ENCODE measurements at regions not wholly inside any gene's neighbourhood (a gene's known extent, or its start where the extent isn't known, plus 50 kb on each side); places are given as distances from the start of the nearest gene placed in this dataset.

- H3K4me1 ChIP-seq (ENCODE audit: control insufficient read depth in 5 of 5, insufficient read depth in 5 of 5, low read length in 5 of 5), result no peaks in the 10 kb centered on the region
- H3K9me3 ChIP-seq (ENCODE audit: control insufficient read depth in 5 of 5, low read length in 5 of 5), result peaks cover 0 to 8% (median 3%) of the 10 kb centered on the region in 5 donors
- H3K4me3 ChIP-seq (ENCODE audit: low read depth in 1 of 5, low read length in 5 of 5), result no peak overlapping the region
- H3K27me3 ChIP-seq (ENCODE audit: control insufficient read depth in 5 of 5, insufficient read depth in 4 of 5, low read length in 5 of 5), result no peaks in the 10 kb centered on the region
- H3K27ac ChIP-seq (ENCODE audit: low read depth, low read length), result no peak overlapping the region
- H3K36me3 ChIP-seq (ENCODE audit: control insufficient read depth in 5 of 5, insufficient read depth in 5 of 5, low read length in 5 of 5), result no peaks in the 10 kb centered on the region
- no peak overlapping the region for H3K9ac ChIP-seq (ENCODE audit: low read length in 5 of 5)
These were observed 92.5 kb downstream of the MMUT start for GRCh38 chr6:49370518-49370917.

- Histone ChIP-seq H3K36me3 (ENCODE audit: control insufficient read depth in 5 of 5, insufficient read depth in 5 of 5, low read length in 5 of 5) (no peaks in the 10 kb centered on the region), H3K9ac (ENCODE audit: low read length in 5 of 5) (no peak overlapping the region), H3K4me1 (ENCODE audit: control insufficient read depth in 5 of 5, insufficient read depth in 5 of 5, low read length in 5 of 5) (no peaks in the 10 kb centered on the region), H3K4me3 (ENCODE audit: low read depth in 1 of 5, low read length in 5 of 5) (no peak overlapping the region), H3K27me3 (ENCODE audit: control insufficient read depth in 5 of 5, insufficient read depth in 4 of 5, low read length in 5 of 5) (no peaks in the 10 kb centered on the region), H3K9me3 (ENCODE audit: control insufficient read depth in 5 of 5, low read length in 5 of 5) (peaks cover 0 to 8% (median 3%) of the 10 kb centered on the region in 5 donors), H3K27ac (ENCODE audit: low read depth, low read length) (no peak overlapping the region)
These were observed 96.5 kb downstream of the MMUT start for GRCh38 chr6:49366539-49366938.

GRCh38 chr6:49348561-49348960 lies 114.5 kb downstream of the MMUT start:
- Histone ChIP-seq H3K27me3 (ENCODE audit: control insufficient read depth in 5 of 5, insufficient read depth in 4 of 5, low read length in 5 of 5) (no peaks in the 10 kb centered on the region), H3K9ac (ENCODE audit: low read length in 5 of 5) (no peak overlapping the region), H3K36me3 (ENCODE audit: control insufficient read depth in 5 of 5, insufficient read depth in 5 of 5, low read length in 5 of 5) (no peaks in the 10 kb centered on the region), H3K9me3 (ENCODE audit: control insufficient read depth in 5 of 5, low read length in 5 of 5) (peaks cover 0 to 7% (median 0%) of the 10 kb centered on the region in 5 donors), H3K4me1 (ENCODE audit: control insufficient read depth in 5 of 5, insufficient read depth in 5 of 5, low read length in 5 of 5) (no peaks in the 10 kb centered on the region), H3K4me3 (ENCODE audit: low read depth in 1 of 5, low read length in 5 of 5) (no peak overlapping the region), H3K27ac (ENCODE audit: low read depth, low read length) (no peak overlapping the region)

GRCh38 chr6:49342410-49342809 lies 120.6 kb downstream of the MMUT start:
- Histone ChIP-seq H3K4me1 (ENCODE audit: control insufficient read depth in 5 of 5, insufficient read depth in 5 of 5, low read length in 5 of 5) (no peaks in the 10 kb centered on the region), H3K9me3 (ENCODE audit: control insufficient read depth in 5 of 5, low read length in 5 of 5) (no peaks in the 10 kb centered on the region), H3K27me3 (ENCODE audit: control insufficient read depth in 5 of 5, insufficient read depth in 4 of 5, low read length in 5 of 5) (no peaks in the 10 kb centered on the region), H3K9ac (ENCODE audit: low read length in 5 of 5) (no peak overlapping the region), H3K4me3 (ENCODE audit: low read depth in 1 of 5, low read length in 5 of 5) (no peak overlapping the region), H3K36me3 (ENCODE audit: control insufficient read depth in 5 of 5, insufficient read depth in 5 of 5, low read length in 5 of 5) (no peaks in the 10 kb centered on the region), H3K27ac (ENCODE audit: low read depth, low read length) (no peak overlapping the region)

GRCh38 chr6:49341869-49342268 lies 121.2 kb downstream of the MMUT start:
- Histone ChIP-seq H3K36me3 (ENCODE audit: control insufficient read depth in 5 of 5, insufficient read depth in 5 of 5, low read length in 5 of 5) (no peaks in the 10 kb centered on the region), H3K27me3 (ENCODE audit: control insufficient read depth in 5 of 5, insufficient read depth in 4 of 5, low read length in 5 of 5) (no peaks in the 10 kb centered on the region), H3K27ac (ENCODE audit: low read depth, low read length) (no peak overlapping the region), H3K9ac (ENCODE audit: low read length in 5 of 5) (no peak overlapping the region), H3K4me3 (ENCODE audit: low read depth in 1 of 5, low read length in 5 of 5) (no peak overlapping the region), H3K4me1 (ENCODE audit: control insufficient read depth in 5 of 5, insufficient read depth in 5 of 5, low read length in 5 of 5) (no peaks in the 10 kb centered on the region), H3K9me3 (ENCODE audit: control insufficient read depth in 5 of 5, low read length in 5 of 5) (no peaks in the 10 kb centered on the region)

- H3K9me3 ChIP-seq (ENCODE audit: control insufficient read depth in 5 of 5, low read length in 5 of 5), result peaks cover 0 to 2% (median 0%) of the 10 kb centered on the region in 5 donors
- H3K36me3 ChIP-seq (ENCODE audit: control insufficient read depth in 5 of 5, insufficient read depth in 5 of 5, low read length in 5 of 5), result no peaks in the 10 kb centered on the region
- no peaks in the 10 kb centered on the region for H3K27me3 ChIP-seq (ENCODE audit: control insufficient read depth in 5 of 5, insufficient read depth in 4 of 5, low read length in 5 of 5)
- no peak overlapping the region for H3K9ac ChIP-seq (ENCODE audit: low read length in 5 of 5)
- no peak overlapping the region for H3K27ac ChIP-seq (ENCODE audit: low read depth, low read length)
- H3K4me3 ChIP-seq (ENCODE audit: low read depth in 1 of 5, low read length in 5 of 5), result no peak overlapping the region
- no peaks in the 10 kb centered on the region for H3K4me1 ChIP-seq (ENCODE audit: control insufficient read depth in 5 of 5, insufficient read depth in 5 of 5, low read length in 5 of 5)
These were observed 124.0 kb downstream of the MMUT start for GRCh38 chr6:49339096-49339495.

GRCh38 chr6:49336514-49337131 lies 126.4 kb downstream of the MMUT start:
- H3K4me1 ChIP-seq (ENCODE audit: control insufficient read depth in 5 of 5, insufficient read depth in 5 of 5, low read length in 5 of 5), result no peaks in the 10 kb centered on the region
- no peaks in the 10 kb centered on the region for H3K27me3 ChIP-seq (ENCODE audit: control insufficient read depth in 5 of 5, insufficient read depth in 4 of 5, low read length in 5 of 5)
- H3K4me3 ChIP-seq (ENCODE audit: low read depth in 1 of 5, low read length in 5 of 5), result no peak overlapping the region
- H3K27ac ChIP-seq (ENCODE audit: low read depth, low read length), result no peak overlapping the region
- H3K36me3 ChIP-seq (ENCODE audit: control insufficient read depth in 5 of 5, insufficient read depth in 5 of 5, low read length in 5 of 5), result no peaks in the 10 kb centered on the region
- no peak overlapping the region for H3K9ac ChIP-seq (ENCODE audit: low read length in 5 of 5)
- peaks cover 0 to 2% (median 0%) of the 10 kb centered on the region in 5 donors for H3K9me3 ChIP-seq (ENCODE audit: control insufficient read depth in 5 of 5, low read length in 5 of 5)

- Histone ChIP-seq H3K4me3 (ENCODE audit: low read depth in 1 of 5, low read length in 5 of 5) (no peak overlapping the region), H3K4me1 (ENCODE audit: control insufficient read depth in 5 of 5, insufficient read depth in 5 of 5, low read length in 5 of 5) (no peaks in the 10 kb centered on the region), H3K27ac (ENCODE audit: low read depth, low read length) (no peak overlapping the region), H3K9ac (ENCODE audit: low read length in 5 of 5) (no peak overlapping the region), H3K27me3 (ENCODE audit: control insufficient read depth in 5 of 5, insufficient read depth in 4 of 5, low read length in 5 of 5) (no peaks in the 10 kb centered on the region), H3K36me3 (ENCODE audit: control insufficient read depth in 5 of 5, insufficient read depth in 5 of 5, low read length in 5 of 5) (no peaks in the 10 kb centered on the region), H3K9me3 (ENCODE audit: control insufficient read depth in 5 of 5, low read length in 5 of 5) (peaks cover 0 to 2% (median 0%) of the 10 kb centered on the region in 5 donors)
These were observed 129.5 kb downstream of the MMUT start for GRCh38 chr6:49333345-49334125.

GRCh38 chr6:49332781-49333180 lies 130.3 kb downstream of the MMUT start:
- Histone ChIP-seq H3K9me3 (ENCODE audit: control insufficient read depth in 5 of 5, low read length in 5 of 5) (peaks cover 0 to 2% (median 0%) of the 10 kb centered on the region in 5 donors), H3K27me3 (ENCODE audit: control insufficient read depth in 5 of 5, insufficient read depth in 4 of 5, low read length in 5 of 5) (no peaks in the 10 kb centered on the region), H3K36me3 (ENCODE audit: control insufficient read depth in 5 of 5, insufficient read depth in 5 of 5, low read length in 5 of 5) (no peaks in the 10 kb centered on the region), H3K27ac (ENCODE audit: low read depth, low read length) (no peak overlapping the region), H3K4me1 (ENCODE audit: control insufficient read depth in 5 of 5, insufficient read depth in 5 of 5, low read length in 5 of 5) (no peaks in the 10 kb centered on the region), H3K9ac (ENCODE audit: low read length in 5 of 5) (no peak overlapping the region), H3K4me3 (ENCODE audit: low read depth in 1 of 5, low read length in 5 of 5) (no peak overlapping the region)

GRCh38 chr6:49329186-49329585 lies 133.9 kb downstream of the MMUT start:
- Histone ChIP-seq H3K4me1 (ENCODE audit: control insufficient read depth in 5 of 5, insufficient read depth in 5 of 5, low read length in 5 of 5) (peaks cover 0 to 15% (median 0%) of the 10 kb centered on the region in 5 donors), H3K27ac (ENCODE audit: low read depth, low read length) (no peak overlapping the region), H3K27me3 (ENCODE audit: control insufficient read depth in 5 of 5, insufficient read depth in 4 of 5, low read length in 5 of 5) (no peaks in the 10 kb centered on the region)

More at GRCh38 chr6:49329186-49329585, 133.9 kb downstream of the MMUT start:
- Histone ChIP-seq H3K9ac (ENCODE audit: low read length in 5 of 5) (no peak overlapping the region), H3K36me3 (ENCODE audit: control insufficient read depth in 5 of 5, insufficient read depth in 5 of 5, low read length in 5 of 5) (no peaks in the 10 kb centered on the region), H3K4me3 (ENCODE audit: low read depth in 1 of 5, low read length in 5 of 5) (no peak overlapping the region), H3K9me3 (ENCODE audit: control insufficient read depth in 5 of 5, low read length in 5 of 5) (no peaks in the 10 kb centered on the region)

Data from subcutaneous abdominal adipose tissue (tissue), 5 donors.